GM21447 (cell line): ENCODE measurements at regions not wholly inside any gene's neighbourhood (a gene's known extent, or its start where the extent isn't known, plus 50 kb on each side); places are given as distances from the start of the nearest gene placed in this dataset.
"Not testable (repeated sequence)": the region's sequence is repeated elsewhere in the genome, so short reads cannot be mapped to it uniquely, and the experiment has no call there.

Experiments used
- ATAC-seq: cut with Tn5 transposase; IDR thresholded peaks from one replicate; pipeline ENCODE4 v1.9.1; 2021; ENCODE audit not compliant: unreplicated experiment

DNA sequence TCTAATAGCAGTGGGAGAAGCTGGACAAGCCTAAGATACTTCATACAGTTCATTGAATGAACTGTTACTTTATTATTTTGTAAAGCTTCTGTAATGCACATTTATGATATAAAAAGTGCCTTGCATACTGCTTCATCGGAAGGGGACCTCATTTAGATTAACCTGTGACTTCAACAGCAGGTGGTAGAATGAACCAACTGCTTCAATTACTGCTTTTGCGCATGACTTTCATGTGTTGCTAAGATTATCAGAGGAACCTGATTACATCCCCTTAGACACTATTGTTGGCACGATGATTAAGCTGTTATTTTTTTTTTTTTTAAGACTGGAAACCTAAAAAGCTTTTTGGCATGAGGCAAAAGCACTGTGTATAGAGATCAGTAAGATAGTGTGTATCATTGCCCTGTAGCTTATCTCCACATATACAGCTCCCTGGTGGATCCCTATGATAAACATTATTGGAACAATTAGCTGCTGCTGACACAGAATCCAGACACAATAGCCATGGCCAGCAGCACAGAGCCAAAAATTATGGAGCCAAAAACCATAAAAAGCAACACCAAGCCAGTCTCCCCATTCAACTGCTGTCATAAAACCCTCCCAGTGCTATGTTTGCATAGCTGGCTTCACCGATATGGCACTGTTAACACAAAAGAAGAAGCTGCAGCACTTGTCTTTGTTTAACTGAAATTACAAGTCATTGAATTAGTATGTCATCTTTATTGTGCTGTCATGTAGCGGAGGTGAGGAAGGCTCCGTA lies 731.6 kb upstream of the MMS22L start:
- no peak for ATAC-seq

GRCh38 chr6:98016565-98016964 lies 733.5 kb upstream of the MMS22L start:
- no peak for ATAC-seq

DNA sequence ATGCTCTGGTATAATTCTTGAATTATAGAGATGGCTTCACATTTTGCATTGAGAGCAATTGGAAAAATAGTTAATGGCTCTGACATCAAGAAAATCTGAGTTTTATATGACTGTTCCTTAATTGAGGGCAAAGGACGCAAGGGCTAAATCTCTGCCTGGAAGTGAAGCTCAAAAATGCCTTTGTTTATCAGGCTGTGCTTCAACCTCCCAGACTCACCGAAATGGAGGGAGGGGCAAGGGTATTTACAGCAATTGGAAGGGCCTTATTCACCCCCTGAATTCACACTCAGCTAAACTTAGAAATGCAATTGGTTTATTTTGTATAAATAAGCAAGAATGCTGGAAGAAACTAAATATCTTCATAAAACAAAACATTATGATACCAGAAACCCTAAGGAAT lies 737.2 kb upstream of the MMS22L start:
- ATAC-seq, result no peak

- no peak for ATAC-seq
Observed at GRCh38 chr6:98024359-98024758, 741.3 kb upstream of the MMS22L start.

DNA sequence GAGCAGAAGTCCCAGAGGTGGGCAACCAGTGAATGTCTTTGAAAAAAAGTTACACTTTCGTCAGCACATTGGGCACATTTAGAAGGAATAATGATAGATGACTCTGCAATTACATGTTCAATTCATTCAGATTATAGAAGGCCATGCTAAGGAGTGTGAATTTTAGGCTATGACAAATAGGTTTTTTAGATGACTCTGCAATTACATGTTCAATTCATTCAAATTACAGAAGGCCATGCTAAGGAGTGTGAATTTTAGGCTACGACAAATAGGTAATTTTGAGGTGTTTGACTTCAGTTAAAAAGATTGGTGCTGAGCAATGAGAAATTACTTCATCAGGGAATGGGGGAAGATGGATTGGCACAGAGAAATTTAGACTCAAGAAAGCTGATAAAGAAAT lies 744.9 kb upstream of the MMS22L start:
- ATAC-seq, result no peak

DNA sequence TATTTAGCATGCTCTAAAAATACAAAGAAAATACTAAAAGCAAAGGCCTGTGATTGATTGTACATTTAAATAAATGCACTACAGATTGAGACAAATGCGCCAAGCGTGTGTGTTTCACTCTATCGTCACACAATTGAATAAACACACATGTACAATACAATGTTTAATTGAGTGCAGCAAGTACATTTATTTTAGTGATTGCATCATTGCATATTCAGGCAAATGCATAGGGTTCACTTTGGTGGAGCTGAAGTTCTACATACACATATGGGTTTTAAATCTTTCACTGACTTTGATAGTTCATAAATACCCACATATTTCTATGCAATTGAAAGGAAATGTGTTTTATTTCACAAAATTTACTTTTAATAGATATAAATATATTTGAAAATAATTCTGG lies 750.6 kb upstream of the MMS22L start:
- ATAC-seq, result no peak

DNA sequence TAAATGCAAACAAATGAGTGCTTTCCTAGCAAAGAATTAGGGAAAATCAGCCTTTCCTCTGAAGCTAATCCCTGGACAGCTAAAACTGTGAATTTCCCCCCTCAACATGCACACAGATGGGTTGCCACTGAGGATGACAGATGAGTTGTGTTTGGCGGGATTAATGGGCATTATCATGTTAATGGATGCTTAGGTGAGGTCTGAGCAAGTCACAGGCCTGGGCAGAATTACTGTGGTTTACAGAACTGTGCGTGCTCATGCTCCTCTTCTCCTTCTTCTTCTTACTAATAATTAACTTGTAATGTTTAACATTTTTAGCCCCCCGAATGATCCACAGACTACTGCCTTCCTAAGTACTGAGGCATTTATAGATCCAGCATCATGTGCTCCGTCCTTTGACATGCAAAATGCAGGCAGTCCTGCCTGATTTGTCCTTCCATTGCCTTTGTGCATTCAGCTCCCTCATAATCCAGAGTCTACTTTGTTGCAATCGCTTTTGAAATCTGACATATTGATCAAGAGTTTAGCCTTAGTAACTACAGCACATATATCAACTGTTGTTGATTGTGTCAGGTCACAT lies 753.4 kb upstream of the MMS22L start:
- ATAC-seq, result no peak

DNA sequence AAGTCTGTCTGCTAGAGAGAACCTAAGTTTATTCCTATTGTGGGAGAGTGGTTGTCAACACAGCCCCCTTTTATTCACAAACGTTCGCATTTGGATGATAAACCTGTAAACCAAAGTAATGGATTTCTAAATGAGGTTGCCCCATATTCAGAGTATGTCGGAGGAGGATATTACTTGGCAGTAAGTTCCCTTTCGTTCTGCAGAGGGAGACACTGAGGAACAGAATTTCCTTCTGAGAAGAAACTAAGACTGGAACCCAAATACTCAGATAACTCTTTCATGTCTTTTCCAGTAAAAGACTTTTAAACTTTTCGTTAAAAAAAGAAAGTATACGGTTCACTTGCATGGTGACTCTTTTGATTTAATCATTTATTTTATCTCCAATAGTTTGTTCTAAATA lies 754.6 kb upstream of the MMS22L start:
- ATAC-seq, result no peak

- no peak for ATAC-seq
Observed at GRCh38 chr6:98039443-98039842, 756.4 kb upstream of the MMS22L start.

GRCh38 chr6:98039904-98040607 lies 757.0 kb upstream of the MMS22L start:
- ATAC-seq, result no peak

GRCh38 chr6:98041056-98041455 lies 758.0 kb upstream of the MMS22L start:
- no peak for ATAC-seq

- no peak for ATAC-seq
Observed at GRCh38 chr6:98041921-98042320, 758.9 kb upstream of the MMS22L start.

DNA sequence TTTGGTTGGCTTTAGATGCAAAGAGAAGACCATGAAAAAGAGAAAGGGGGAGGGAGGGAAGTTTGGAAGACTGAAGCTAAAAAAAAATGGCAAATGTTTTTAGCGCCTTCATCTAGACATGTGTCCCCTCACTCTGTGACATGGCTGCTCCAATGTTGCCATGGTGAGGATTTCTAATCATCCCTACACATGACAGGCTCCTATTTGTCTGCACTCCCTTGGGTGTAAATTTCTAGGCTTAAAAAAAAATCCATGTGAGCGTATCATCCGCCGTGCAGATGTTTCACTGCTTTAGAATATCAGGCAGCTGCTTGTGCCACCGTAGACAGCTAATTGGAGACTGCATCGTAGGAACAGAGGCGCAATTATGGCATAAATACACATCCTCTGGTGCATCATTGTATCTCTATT lies 761.1 kb upstream of the MMS22L start:
- ATAC-seq, result no peak

GRCh38 chr6:98044791-98045470 lies 761.9 kb upstream of the MMS22L start:
- ATAC-seq, result no peak

- ATAC-seq, result no peak
Observed at GRCh38 chr6:98047164-98047563, 764.1 kb upstream of the MMS22L start.

- ATAC-seq, result no peak
Observed at GRCh38 chr6:98047871-98048270, 764.9 kb upstream of the MMS22L start.

DNA sequence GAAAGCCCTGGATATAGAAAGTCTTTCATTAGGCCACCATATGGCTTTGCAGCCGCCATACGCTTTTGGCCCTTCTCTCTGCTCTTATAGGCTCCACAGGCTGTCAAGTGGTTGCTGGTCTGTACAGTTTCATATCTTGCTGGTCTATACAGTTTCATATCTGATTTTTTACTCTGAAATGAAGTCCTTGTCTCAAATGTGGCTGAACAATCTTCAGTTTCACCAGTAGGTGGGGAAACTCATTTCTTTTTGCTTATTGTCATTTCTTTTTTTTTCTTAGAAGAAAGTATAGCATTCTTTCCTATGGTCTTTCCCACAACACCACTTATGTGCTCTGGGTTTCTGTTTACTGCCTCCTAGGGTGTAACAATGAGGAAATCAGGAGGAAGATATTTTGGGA lies 771.4 kb upstream of the MMS22L start:
- ATAC-seq, result no peak

DNA sequence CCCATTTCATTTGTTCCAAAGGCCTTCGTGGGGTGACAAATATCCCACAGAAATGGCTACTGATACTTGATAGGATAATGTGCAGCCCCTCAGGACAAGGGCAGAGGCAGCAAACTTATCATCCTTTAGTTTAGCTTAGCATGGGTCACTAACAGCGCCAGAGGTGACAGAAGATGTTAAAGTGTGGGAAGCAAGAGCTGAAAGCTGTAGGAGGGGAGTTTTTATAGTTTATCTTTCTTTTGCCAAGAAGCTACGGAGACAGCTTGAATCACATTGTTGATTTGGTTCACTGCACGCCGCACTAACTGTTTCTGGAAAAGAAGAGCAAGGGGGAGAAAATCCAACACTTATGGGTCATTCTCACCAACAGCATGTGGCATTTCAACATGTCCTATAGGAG lies 773.9 kb upstream of the MMS22L start:
- ATAC-seq, result no peak

- no peak for ATAC-seq
Observed at GRCh38 chr6:98067375-98067774, 767.0 kb upstream of the POU3F2 start.

DNA sequence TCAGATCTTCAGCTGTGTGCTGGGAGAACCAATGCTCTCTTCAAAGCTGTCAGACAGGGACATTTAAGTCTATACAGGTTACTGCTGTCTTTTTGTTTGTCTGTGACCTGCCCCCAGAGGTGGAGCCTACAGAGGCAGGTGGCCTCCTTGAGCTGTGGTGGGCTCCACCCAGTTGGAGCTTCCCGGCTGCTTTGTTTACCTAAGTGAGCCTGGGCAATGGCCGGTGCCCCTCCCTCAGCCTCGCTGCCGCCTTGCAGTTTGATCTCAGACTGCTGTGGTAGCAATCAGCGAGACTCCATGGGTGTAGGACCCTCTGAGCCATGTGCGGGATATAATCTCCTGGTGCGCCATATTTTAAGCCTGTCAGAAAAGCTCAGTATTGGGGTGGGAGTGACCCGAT lies 745.8 kb upstream of the POU3F2 start:
- not testable (repeated sequence) for ATAC-seq

- no peak for ATAC-seq
Observed at GRCh38 chr6:98092331-98092730, 742.0 kb upstream of the POU3F2 start.

GRCh38 chr6:98094696-98095095 lies 739.7 kb upstream of the POU3F2 start:
- ATAC-seq, result no peak
